Heart left ventricle (tissue), 16 donors: ENCODE measurements at regions not wholly inside any gene's neighbourhood (a gene's known extent, or its start where the extent isn't known, plus 50 kb on each side); places are given as distances from the start of the nearest gene placed in this dataset.

ENCODE experiments used
- ATAC-seq, 4 donors: fragments of 200-7000 bp; cut with Tn5 transposase; one replicate each; pipeline ENCODE4 v1.9.1; 2020 to 2022; ENCODE audit warnings: moderate library complexity in 4 of 4, mild to moderate bottlenecking in 3 of 4, moderate number of reproducible peaks in 1 of 4
- DNase-seq, 5 donors: peaks; one replicate each; pipeline ENCODE4 v3.0.0-alpha.2; 2020
- H3K27ac ChIP-seq, 12 donors: fragments of 200-600 bp; sonication (generic) in 4 of 12; one replicate each; pipeline versions ENCODE4 v1.5.0 to v1.8.0; 2016 to 2022; ENCODE audit warnings: mild to moderate bottlenecking in 2 of 12
- H3K27me3 ChIP-seq, 9 donors: fragments of 200-600 bp; sonication (generic) in 2 of 9; one replicate each; pipeline versions ENCODE4 v1.5.1 to v1.8.0; 2016 to 2022; ENCODE audit warnings: mild to moderate bottlenecking in 3 of 9
- H3K36me3 ChIP-seq, 9 donors: fragments of 200-600 bp; sonication (generic) in 2 of 9; one replicate each; pipeline versions ENCODE4 v1.5.0 to v1.8.0; 2018 to 2022; ENCODE audit warnings: mild to moderate bottlenecking in 2 of 9
- H3K4me1 ChIP-seq, 12 donors: fragments of 200-600 bp; sonication (generic) in 4 of 12; one replicate each; pipeline versions ENCODE4 v1.5.0 to v1.8.0; 2016 to 2022; ENCODE audit warnings: mild to moderate bottlenecking in 3 of 12
- H3K4me3 ChIP-seq, 12 donors: fragments of 200-600 bp; sonication (generic) in 4 of 12; one replicate each; pipeline versions ENCODE4 v1.5.0 to v1.8.0; 2017 to 2022; ENCODE audit warnings: mild to moderate bottlenecking in 9 of 12, moderate library complexity in 4 of 12
- H3K9me3 ChIP-seq, 12 donors: fragments of 200-600 bp; sonication (generic) in 4 of 12; one replicate each; pipeline versions ENCODE4 v1.5.0 to v1.8.0; 2016 to 2022; ENCODE audit warnings: mild to moderate bottlenecking in 1 of 12
- CTCF ChIP-seq, 12 donors: fragments of 200-600 bp; sonication (generic) in 4 of 12; IDR thresholded peaks; one replicate each; pipeline versions ENCODE4 v1.5.0 to v1.8.0; 2018 to 2022; ENCODE audit warnings: antibody characterized with exemption in 12 of 12, mild to moderate bottlenecking in 5 of 12
- POLR2A ChIP-seq, 2 donors: fragments of 450-650 bp; IDR thresholded peaks; one replicate each; pipeline ENCODE4 v1.6.1; 2017; ENCODE audit warnings: antibody characterized with exemption in 2 of 2, mild to moderate bottlenecking in 2 of 2, moderate library complexity in 2 of 2
- WGBS, 4 donors: extraction: QIAGEN DNeasy Blood & Tissue Kit in 2 of 4; methylation state at CpG; one replicate each; pipeline versions ENCODE4 v1.1.5 to v1.1.7; 2013 to 2018; 5-methylcytosine and 5-hydroxymethylcytosine counted together
- intact Hi-C, 10 donors: fragments of 100-400 bp; cut with DNase I; formaldehyde crosslinking; loops; one replicate each; pipeline versions ENCODE4 v1.11.1 to v1.14.2; 2022
- donor health status: ischemic (EF 13 %, LVEDD 7.1; RV severe dilation, severe dysfunction).
- donor health status: healthy with polysubstance abuse.
- donor health status: DM: no; HTN: yes; CAD: no.
- donor health status: DM: no; HTN: no; CAD: no.
- donor health status: ischemic (EF 25% LVEDD 6.9; RV normal size, moderate dysfunction).
- donor health status: ischemic (EF 25% LVEDD 5.7; RV mildly dilated, moderate dysfunction).
- donor health status: healthy.
- donor health status: DM: yes; HTN: yes; CAD: no.
- donor health status: ischemic (EF 35%, LVEDD 5.7; RV mildly dilated, moderate dysfunction).
- donor health status: nonischemic (EF 11% LVEDD 7.7; RV severe dilation, severe dysfunction).
- donor health status: DM: yes; HTN: yes; CAD: no.
- donor health status: PGD.
- donor health status: ischemic (EF 29% LVEDD 5.4; RV normal size, mild dysfunction).
- donor health status: nonischemic (EF 23%, LVEDD 6.1; RV moderate dilation, normal function).

- no peak overlapping the region for H3K4me3 ChIP-seq
- peaks cover 0 to 3% (median 0%) of the 10 kb centered on the region in 12 donors for H3K9me3 ChIP-seq
- TF ChIP-seq CTCF (IDR thresholded peaks at IDR 0.05) (no peak), POLR2A (IDR thresholded peaks at IDR 0.05) (no peak)
- peaks cover 0 to 4% (median 0%) of the 10 kb centered on the region in 9 donors for H3K27me3 ChIP-seq
- H3K4me1 ChIP-seq, result no peaks in the 10 kb centered on the region
- no peak overlapping the region for H3K27ac ChIP-seq
- no peaks in the 10 kb centered on the region for H3K36me3 ChIP-seq
- ATAC-seq (peak in 1 of 4 donors; percentile 24), DNase-seq (no peak)
- intact Hi-C loops, result no loop called here
Observed at GRCh38 chr6:16929809-16930208, 168.5 kb upstream of the ATXN1 start.

DNA sequence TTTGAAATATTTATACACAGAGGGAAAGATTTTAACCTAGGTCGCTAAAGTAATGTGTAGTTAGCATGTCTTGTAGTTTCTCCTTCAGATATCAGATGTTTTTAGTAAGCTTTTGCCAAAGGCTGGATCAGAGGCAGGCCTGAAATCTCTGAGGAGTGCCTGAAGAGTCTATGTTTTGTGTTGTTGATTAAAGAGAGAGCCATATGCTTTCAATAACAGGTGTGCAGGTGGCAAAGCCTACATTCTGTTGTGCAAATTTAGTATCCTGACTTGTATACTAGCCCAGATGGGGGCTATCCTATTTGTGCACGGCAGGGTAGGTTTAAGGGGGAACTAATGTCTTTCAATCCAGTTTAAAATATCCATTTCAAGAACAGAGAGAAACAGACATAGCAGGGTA, 167.1 kb upstream of the ATXN1 start:
- TF ChIP-seq CTCF (IDR thresholded peaks at IDR 0.05) (no peak), POLR2A (IDR thresholded peaks at IDR 0.05) (no peak)
- no peaks in the 10 kb centered on the region for H3K36me3 ChIP-seq
- DNase-seq, result no peak
- no peaks in the 10 kb centered on the region for H3K4me1 ChIP-seq
- peaks cover 0 to 3% (median 0%) of the 10 kb centered on the region in 12 donors for H3K9me3 ChIP-seq
- no peaks in the 10 kb centered on the region for H3K27me3 ChIP-seq
- no peak overlapping the region for H3K27ac ChIP-seq
- intact Hi-C loops, result no loop called here
- no peak for ATAC-seq
- no peak overlapping the region for H3K4me3 ChIP-seq
- WGBS, 4 donors, result 82 to 90% (median 85%) methylated on average over 2 of the region's 2 CpGs

- intact Hi-C loops, result no loop called here
Observed at GRCh38 chr6:16927205-16927604, 165.9 kb upstream of the ATXN1 start.

DNA sequence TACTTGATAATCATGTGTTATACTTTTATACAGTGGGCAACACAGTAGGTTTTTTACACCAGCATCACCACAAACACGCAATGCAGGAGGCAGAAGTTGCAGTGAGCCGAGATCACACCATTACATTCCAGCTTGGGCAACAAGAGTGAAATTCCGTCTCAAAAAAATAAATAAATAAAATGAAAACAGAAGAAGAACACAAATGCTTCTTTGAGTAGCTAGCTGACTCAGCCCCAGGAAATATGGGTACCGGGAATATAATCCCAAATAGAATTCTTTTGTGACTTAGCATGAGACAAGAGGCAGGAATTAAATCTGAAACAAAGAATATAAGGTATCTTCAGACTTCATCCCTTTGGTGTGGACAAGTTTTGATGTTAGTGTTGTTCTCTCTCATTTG, 164.2 kb upstream of the ATXN1 start:
- no peak overlapping the region for H3K27ac ChIP-seq
- no peak for ATAC-seq
- 74 to 86% (median 80%) methylated on average over 4 of the region's 4 CpGs for WGBS, 4 donors
- DNase-seq, result no peak
- H3K4me3 ChIP-seq, result no peak overlapping the region
- H3K9me3 ChIP-seq, result no peaks in the 10 kb centered on the region
- no peaks in the 10 kb centered on the region for H3K4me1 ChIP-seq
- intact Hi-C loops, result no loop called here
- TF ChIP-seq CTCF (IDR thresholded peaks at IDR 0.05), result no peak
- TF ChIP-seq POLR2A (IDR thresholded peaks at IDR 0.05), result no peak
- no peaks in the 10 kb centered on the region for H3K27me3 ChIP-seq
- H3K36me3 ChIP-seq, result no peaks in the 10 kb centered on the region

More at GRCh38 chr6:16927205-16927604, 165.9 kb upstream of the ATXN1 start:
- TF ChIP-seq CTCF (IDR thresholded peaks at IDR 0.05) (no peak), POLR2A (IDR thresholded peaks at IDR 0.05) (no peak)
- Histone ChIP-seq H3K4me1 (no peaks in the 10 kb centered on the region), H3K36me3 (no peaks in the 10 kb centered on the region), H3K9me3 (peaks cover 0 to 3% (median 0%) of the 10 kb centered on the region in 12 donors), H3K27ac (no peak overlapping the region), H3K4me3 (no peak overlapping the region), H3K27me3 (no peaks in the 10 kb centered on the region)
- DNase-seq (no peak), ATAC-seq (no peak)
- 92 to 100% (median 97%) methylated on average over 1 of the region's 1 CpG for WGBS, 4 donors
